SK-N-SH (cell line): ENCODE measurements at regions not wholly inside any gene's neighbourhood (a gene's known extent, or its start where the extent isn't known, plus 50 kb on each side); places are given as distances from the start of the nearest gene placed in this dataset.

Experiments
- CTCF ChIA-PET: fragments of 300-600, 350-600 bp; formaldehyde crosslinking; extraction: SDS; loops from one replicate; lab custom pipeline; 2021; lab: Yijun Ruan, JAX
- POLR2A ChIA-PET: fragments of 350-600 bp; sonication (Branson Sonifier 250); formaldehyde crosslinking; extraction: SDS; loops from one replicate; lab custom pipeline; 2020; ENCODE audit warnings: antibody characterized with exemption, inconsistent platforms; lab: Yijun Ruan, JAX
- DNase-seq: peaks from one replicate; pipeline ENCODE4 v3.0.0; 2012
- H2AFZ ChIP-seq: fragments of 200-600 bp; sonication (generic); 2 replicates; pipeline ENCODE4 v1.8.1; 2016; ENCODE audit warnings: antibody characterized with exemption, mild to moderate bottlenecking, low read depth
- H3F3A ChIP-seq: fragments of 200-600 bp; sonication (generic); replicated peaks from 2 replicates; pipeline ENCODE3; 2016; ENCODE audit warnings: antibody characterized with exemption, mild to moderate bottlenecking; ENCODE audit not compliant: insufficient read depth
- H3K27ac ChIP-seq, 2 experiments: fragments of 200-500 bp in 1 of 2; fragments of 200-600 bp in 1 of 2; sonication (Bioruptor generic) in 1 of 2; sonication (generic), shearing (Covaris generic) in 1 of 2; 2 replicates each; pipeline versions ENCODE4 v1.5.1 to v1.6.1; 2014 to 2016; ENCODE audit warnings: low read depth in 2 of 2, inconsistent platforms in 1 of 2, low read length in 1 of 2, mild to moderate bottlenecking in 1 of 2, mixed read lengths in 1 of 2
- H3K27me3 ChIP-seq: fragments of 200-600 bp; sonication (generic), shearing (Covaris generic); 2 replicates; pipeline ENCODE4 v1.6.1; 2016; ENCODE audit warnings: mixed run types; ENCODE audit not compliant: insufficient read depth
- H3K36me3 ChIP-seq, 2 experiments: fragments of 200-500 bp in 1 of 2; fragments of 200-600 bp in 1 of 2; sonication (Bioruptor generic) in 1 of 2; sonication (generic) in 1 of 2; replicated peaks in 1 of 2; 2 replicates each; pipeline versions ENCODE3 to v1.5.1; 2014 to 2016; ENCODE audit warnings: low read length in 1 of 2, mild to moderate bottlenecking in 1 of 2; ENCODE audit not compliant: insufficient read depth in 2 of 2, control insufficient read depth in 1 of 2
- H3K4me1 ChIP-seq, 2 experiments: fragments of 200-500 bp in 1 of 2; fragments of 200-600 bp in 1 of 2; sonication (Bioruptor generic) in 1 of 2; sonication (generic), shearing (Covaris generic) in 1 of 2; 2 replicates each; pipeline versions ENCODE4 v1.5.1 to v1.6.1; 2014 to 2016; ENCODE audit warnings: low read depth in 1 of 2, low read length in 1 of 2, mixed run types in 1 of 2; ENCODE audit not compliant: insufficient read depth in 2 of 2, control insufficient read depth in 1 of 2
- H3K4me2 ChIP-seq: fragments of 200-600 bp; sonication (generic), shearing (Covaris generic); 2 replicates; pipeline ENCODE4 v1.6.1; 2017; ENCODE audit warnings: mixed run types
- H3K4me3 ChIP-seq, 2 experiments: fragments of 200-500 bp in 1 of 2; fragments of 200-600 bp in 1 of 2; sonication (Bioruptor generic) in 1 of 2; sonication (generic), shearing (Covaris generic) in 1 of 2; 2 replicates each; pipeline versions ENCODE4 v1.5.1 to v1.8.1; 2014 to 2016; ENCODE audit warnings: low read depth in 2 of 2, inconsistent platforms in 1 of 2, low read length in 1 of 2, mild to moderate bottlenecking in 1 of 2, mixed read lengths in 1 of 2, moderate library complexity in 1 of 2
- H3K79me2 ChIP-seq: fragments of 200-600 bp; sonication (generic); 2 replicates; pipeline ENCODE4 v1.8.1; 2017; ENCODE audit warnings: mild to moderate bottlenecking; ENCODE audit not compliant: insufficient read depth
- H3K9ac ChIP-seq: fragments of 200-600 bp; sonication (generic); 2 replicates; pipeline ENCODE4 v1.6.1; 2017; ENCODE audit warnings: mixed run types
- H3K9me2 ChIP-seq: fragments of 200-600 bp; sonication (generic); 2 replicates; pipeline ENCODE4 v1.6.1; 2017; ENCODE audit warnings: mixed run types
- H3K9me3 ChIP-seq: fragments of 200-600 bp; sonication (generic); 2 replicates; pipeline ENCODE4 v1.6.1; 2017; ENCODE audit warnings: mixed run types, mild to moderate bottlenecking, moderate library complexity
- H4K20me1 ChIP-seq: fragments of 200-600 bp; sonication (generic); 2 replicates; pipeline ENCODE4 v1.6.1; 2017; ENCODE audit warnings: mild to moderate bottlenecking, mixed run types; ENCODE audit not compliant: insufficient read depth
- FOSL2 ChIP-seq: IDR thresholded peaks from 2 replicates; pipeline ENCODE4 v1.4.0; 2012; ENCODE audit warnings: low read depth, mild to moderate bottlenecking, moderate library complexity, borderline replicate concordance
- GABPA ChIP-seq: IDR thresholded peaks from 2 replicates; pipeline ENCODE4 v1.4.0; 2012; ENCODE audit warnings: low read depth, mild to moderate bottlenecking
- GATA2 ChIP-seq: sonication (generic); formaldehyde crosslinking; IDR thresholded peaks from 2 replicates; pipeline ENCODE4 v1.5.0; 2020; ENCODE audit warnings: mild to moderate bottlenecking, missing genetic modification reagents
- MAX ChIP-seq: IDR thresholded peaks from 2 replicates; pipeline ENCODE4 v1.4.0; 2012; ENCODE audit warnings: low read depth
- POLR2AphosphoS5 ChIP-seq: IDR thresholded peaks from 2 replicates; pipeline ENCODE4 v1.6.1; 2012; ENCODE audit warnings: low read depth, low read length
- USF1 ChIP-seq: IDR thresholded peaks from 2 replicates; pipeline ENCODE4 v1.4.0; 2012; ENCODE audit warnings: low read depth, borderline replicate concordance
- YY1 ChIP-seq: IDR thresholded peaks from 2 replicates; pipeline ENCODE4 v1.4.0; 2012; ENCODE audit warnings: low read depth, mild to moderate bottlenecking
- WGBS: methylation state at CpG from one replicate; pipeline ENCODE4 v1.1.6; 2017; ENCODE audit warnings: low lambda C conversion rate; 5-methylcytosine and 5-hydroxymethylcytosine counted together
- TF ChIP-seq, protein P1 (sequence below): IDR thresholded peaks from 2 replicates; pipeline ENCODE4 v1.6.1; 2012; ENCODE audit warnings: mild to moderate bottlenecking, low read depth, low read length, moderate library complexity

DNA sequence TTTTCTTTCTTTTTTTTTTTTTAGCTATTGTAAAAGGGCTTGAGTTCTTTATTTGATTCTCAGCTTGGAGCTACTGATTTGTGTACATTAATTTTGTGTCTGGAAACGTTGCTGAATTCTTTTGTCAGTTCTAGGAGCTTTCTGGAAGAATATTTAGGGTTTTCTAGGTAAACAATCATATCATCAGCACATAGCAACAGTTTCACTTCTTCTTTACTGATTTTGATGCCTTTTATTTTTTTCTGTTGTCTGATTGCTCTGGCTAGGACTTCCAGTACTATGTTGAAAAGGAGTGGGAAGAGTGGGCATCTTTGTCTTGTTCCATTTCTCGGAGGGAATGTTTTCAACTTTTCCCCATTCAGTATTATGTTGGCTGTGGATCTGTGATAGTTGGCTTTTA lies 292.2 kb downstream of the GABRG1 start (continued):
- TF ChIP-seq FOSL2 = no peak
- TF ChIP-seq, protein P1, sequence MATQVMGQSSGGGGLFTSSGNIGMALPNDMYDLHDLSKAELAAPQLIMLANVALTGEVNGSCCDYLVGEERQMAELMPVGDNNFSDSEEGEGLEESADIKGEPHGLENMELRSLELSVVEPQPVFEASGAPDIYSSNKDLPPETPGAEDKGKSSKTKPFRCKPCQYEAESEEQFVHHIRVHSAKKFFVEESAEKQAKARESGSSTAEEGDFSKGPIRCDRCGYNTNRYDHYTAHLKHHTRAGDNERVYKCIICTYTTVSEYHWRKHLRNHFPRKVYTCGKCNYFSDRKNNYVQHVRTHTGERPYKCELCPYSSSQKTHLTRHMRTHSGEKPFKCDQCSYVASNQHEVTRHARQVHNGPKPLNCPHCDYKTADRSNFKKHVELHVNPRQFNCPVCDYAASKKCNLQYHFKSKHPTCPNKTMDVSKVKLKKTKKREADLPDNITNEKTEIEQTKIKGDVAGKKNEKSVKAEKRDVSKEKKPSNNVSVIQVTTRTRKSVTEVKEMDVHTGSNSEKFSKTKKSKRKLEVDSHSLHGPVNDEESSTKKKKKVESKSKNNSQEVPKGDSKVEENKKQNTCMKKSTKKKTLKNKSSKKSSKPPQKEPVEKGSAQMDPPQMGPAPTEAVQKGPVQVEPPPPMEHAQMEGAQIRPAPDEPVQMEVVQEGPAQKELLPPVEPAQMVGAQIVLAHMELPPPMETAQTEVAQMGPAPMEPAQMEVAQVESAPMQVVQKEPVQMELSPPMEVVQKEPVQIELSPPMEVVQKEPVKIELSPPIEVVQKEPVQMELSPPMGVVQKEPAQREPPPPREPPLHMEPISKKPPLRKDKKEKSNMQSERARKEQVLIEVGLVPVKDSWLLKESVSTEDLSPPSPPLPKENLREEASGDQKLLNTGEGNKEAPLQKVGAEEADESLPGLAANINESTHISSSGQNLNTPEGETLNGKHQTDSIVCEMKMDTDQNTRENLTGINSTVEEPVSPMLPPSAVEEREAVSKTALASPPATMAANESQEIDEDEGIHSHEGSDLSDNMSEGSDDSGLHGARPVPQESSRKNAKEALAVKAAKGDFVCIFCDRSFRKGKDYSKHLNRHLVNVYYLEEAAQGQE = no peak

DNA sequence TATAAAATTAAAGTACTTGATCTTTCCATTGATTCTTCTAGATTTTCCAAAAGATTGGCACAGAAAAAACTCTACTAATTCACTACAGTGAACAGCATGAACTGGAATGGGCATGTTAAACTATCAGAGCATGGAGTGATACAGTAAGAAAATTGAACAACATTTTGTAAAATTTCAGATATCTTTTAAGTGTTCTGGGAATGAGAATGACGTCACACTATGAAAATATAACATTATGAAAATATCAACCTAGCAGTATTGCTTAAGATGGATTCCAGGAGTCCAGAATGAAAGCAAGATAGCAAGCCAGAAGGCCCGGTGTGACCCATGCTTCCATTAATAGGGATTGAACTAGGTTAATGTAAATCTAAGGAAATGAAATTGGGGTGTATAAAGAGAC lies 319.9 kb downstream of the GABRG1 start:
- H3K36me3 ChIP-seq = no peaks in the 10 kb centered on the region
- no peaks in the 10 kb centered on the region for H3F3A ChIP-seq
- H4K20me1 ChIP-seq = no peaks in the 10 kb centered on the region
- no peak overlapping the region for H3K4me3 ChIP-seq
- WGBS = 4% methylated on average over 2 of the region's 2 CpGs
- H2AFZ ChIP-seq = no peak overlapping the region
- no peak overlapping the region for H3K27ac ChIP-seq
- TF ChIP-seq YY1 (no peak), MAX (no peak), USF1 (no peak), POLR2AphosphoS5 (no peak), GABPA (no peak), FOSL2 (no peak), GATA2 (CRISPR knock-in tag) (no peak)
- TF ChIP-seq, protein P1 = no peak
- CTCF ChIA-PET = no interaction called here
- POLR2A ChIA-PET = no interaction called here
- no peaks in the 10 kb centered on the region for H3K4me1 ChIP-seq
- H3K27me3 ChIP-seq = no peaks in the 10 kb centered on the region
- no peak for DNase-seq
- H3K9me3 ChIP-seq = no peaks in the 10 kb centered on the region
- no peak overlapping the region for H3K4me2 ChIP-seq
- no peaks in the 10 kb centered on the region for H3K79me2 ChIP-seq
- H3K9ac ChIP-seq = no peak overlapping the region
- no peaks in the 10 kb centered on the region for H3K9me2 ChIP-seq
